ENCODE measurements at regions not wholly inside any gene's neighbourhood (a gene's known extent, or its start where the extent isn't known, plus 50 kb on each side); places are given as distances from the start of the nearest gene placed in this dataset.

DNA sequence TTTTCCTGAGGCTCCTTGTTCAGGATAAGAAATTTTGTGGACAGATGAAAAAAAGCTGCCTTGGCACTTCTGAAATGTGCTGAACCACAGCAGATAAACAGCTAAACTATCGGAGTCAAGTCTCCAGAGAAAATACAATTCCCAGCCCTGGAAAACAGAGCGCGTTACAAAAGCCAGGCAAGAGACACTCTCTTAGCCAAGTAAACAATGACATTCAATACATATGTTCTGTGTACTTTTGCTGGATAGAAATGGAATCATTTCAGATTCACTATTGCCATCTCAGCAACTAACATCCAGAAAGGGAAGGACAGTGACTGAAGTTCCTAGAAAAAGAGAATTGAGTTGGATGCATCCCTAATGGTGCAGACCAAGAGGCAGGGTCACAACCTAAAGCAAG is 196.8 kb upstream of the NRSN1 start:
- 56 to 66% (median 64%) methylated on average over 3 of the region's 3 CpGs for WGBS, 5 donors

GRCh38 chr6:23940466-23940865 is 185.5 kb upstream of the NRSN1 start:
- intact Hi-C loops (cut with DNase I; ENCODE audit: low total_unique reads) = no loop called here
- Histone ChIP-seq H3K36me3 (no peaks in the 10 kb centered on the region), H3K27me3 (no peaks in the 10 kb centered on the region), H3K27ac (no peak overlapping the region), H3K4me1 (no peaks in the 10 kb centered on the region), H3K9me3 (no peaks in the 10 kb centered on the region), H3K4me3 (no peak overlapping the region)
- DNase-seq = no peak
- TF ChIP-seq POLR2A (IDR thresholded peaks at IDR 0.05) (no peak), POLR2AphosphoS5 (IDR thresholded peaks at IDR 0.05) (no peak), EP300 (IDR thresholded peaks at IDR 0.05) (no peak)
- TF ChIP-seq, protein P1, sequence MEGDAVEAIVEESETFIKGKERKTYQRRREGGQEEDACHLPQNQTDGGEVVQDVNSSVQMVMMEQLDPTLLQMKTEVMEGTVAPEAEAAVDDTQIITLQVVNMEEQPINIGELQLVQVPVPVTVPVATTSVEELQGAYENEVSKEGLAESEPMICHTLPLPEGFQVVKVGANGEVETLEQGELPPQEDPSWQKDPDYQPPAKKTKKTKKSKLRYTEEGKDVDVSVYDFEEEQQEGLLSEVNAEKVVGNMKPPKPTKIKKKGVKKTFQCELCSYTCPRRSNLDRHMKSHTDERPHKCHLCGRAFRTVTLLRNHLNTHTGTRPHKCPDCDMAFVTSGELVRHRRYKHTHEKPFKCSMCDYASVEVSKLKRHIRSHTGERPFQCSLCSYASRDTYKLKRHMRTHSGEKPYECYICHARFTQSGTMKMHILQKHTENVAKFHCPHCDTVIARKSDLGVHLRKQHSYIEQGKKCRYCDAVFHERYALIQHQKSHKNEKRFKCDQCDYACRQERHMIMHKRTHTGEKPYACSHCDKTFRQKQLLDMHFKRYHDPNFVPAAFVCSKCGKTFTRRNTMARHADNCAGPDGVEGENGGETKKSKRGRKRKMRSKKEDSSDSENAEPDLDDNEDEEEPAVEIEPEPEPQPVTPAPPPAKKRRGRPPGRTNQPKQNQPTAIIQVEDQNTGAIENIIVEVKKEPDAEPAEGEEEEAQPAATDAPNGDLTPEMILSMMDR (IDR thresholded peaks at IDR 0.05) = no peak

More for the DNA sequence above, 196.8 kb upstream of the NRSN1 start:
- Histone ChIP-seq H3K27ac (no peak overlapping the region), H3K27me3 (no peaks in the 10 kb centered on the region), H3K36me3 (no peaks in the 10 kb centered on the region), H3K4me1 (no peaks in the 10 kb centered on the region), H3K4me3 (no peak overlapping the region), H3K9me3 (no peaks in the 10 kb centered on the region)
- TF ChIP-seq, protein P1 (IDR thresholded peaks at IDR 0.05) = no peak
- TF ChIP-seq POLR2A (IDR thresholded peaks at IDR 0.05) = no peak
- TF ChIP-seq POLR2AphosphoS5 (IDR thresholded peaks at IDR 0.05) = no peak
- no peak for TF ChIP-seq EP300 (IDR thresholded peaks at IDR 0.05)
- peak in 1 of 2 donors; percentile 24 for DNase-seq
- intact Hi-C loops (cut with DNase I; ENCODE audit: low total_unique reads) = no loop called here

DNA sequence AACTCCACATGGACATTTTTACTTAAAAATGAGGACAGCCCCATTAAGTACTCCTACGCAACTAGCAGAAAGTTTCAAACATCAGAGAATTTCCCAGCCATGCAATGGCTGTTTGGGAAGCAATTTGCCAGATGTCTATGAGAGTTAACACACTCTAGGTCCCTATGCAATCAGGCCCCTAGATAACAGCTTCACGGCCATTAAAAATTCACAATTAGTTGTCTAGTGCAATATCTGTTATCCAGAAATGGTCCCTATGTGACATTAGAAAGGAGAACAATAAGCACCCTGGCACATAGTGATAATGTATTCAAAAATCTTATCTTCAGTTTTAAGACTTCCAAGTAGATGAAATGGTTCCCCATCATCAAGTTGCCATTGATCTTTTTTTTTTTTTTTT is 174.3 kb upstream of the NRSN1 start:
- intact Hi-C loops (cut with DNase I; ENCODE audit: low total_unique reads) = no loop called here
- TF ChIP-seq EP300 (IDR thresholded peaks at IDR 0.05) (no peak), POLR2A (IDR thresholded peaks at IDR 0.05) (no peak)
- 63 to 78% (median 65%) methylated on average over 2 of the region's 2 CpGs for WGBS, 5 donors

GRCh38 chr6:23952245-23952644 is 173.8 kb upstream of the NRSN1 start:
- no peak for DNase-seq
- TF ChIP-seq EP300 (IDR thresholded peaks at IDR 0.05) = no peak
- Histone ChIP-seq H3K4me3 (no peak overlapping the region), H3K27ac (no peak overlapping the region), H3K9me3 (no peaks in the 10 kb centered on the region), H3K27me3 (no peaks in the 10 kb centered on the region), H3K4me1 (no peaks in the 10 kb centered on the region), H3K36me3 (no peaks in the 10 kb centered on the region)
- 50 to 68% (median 63%) methylated on average over 3 of the region's 3 CpGs for whole genome bisulfite sequencing, 5 donors
- intact Hi-C loops (cut with DNase I; ENCODE audit: low total_unique reads) = no loop called here

More for the DNA sequence above, 174.3 kb upstream of the NRSN1 start:
- H3K27ac ChIP-seq = no peak overlapping the region
- no peaks in the 10 kb centered on the region for H3K27me3 ChIP-seq
- peak in 1 of 2 donors; percentile 5 for DNase-seq
- H3K4me3 ChIP-seq = no peak overlapping the region
- no peaks in the 10 kb centered on the region for H3K36me3 ChIP-seq
- no peaks in the 10 kb centered on the region for H3K4me1 ChIP-seq
- no peaks in the 10 kb centered on the region for H3K9me3 ChIP-seq

DNA sequence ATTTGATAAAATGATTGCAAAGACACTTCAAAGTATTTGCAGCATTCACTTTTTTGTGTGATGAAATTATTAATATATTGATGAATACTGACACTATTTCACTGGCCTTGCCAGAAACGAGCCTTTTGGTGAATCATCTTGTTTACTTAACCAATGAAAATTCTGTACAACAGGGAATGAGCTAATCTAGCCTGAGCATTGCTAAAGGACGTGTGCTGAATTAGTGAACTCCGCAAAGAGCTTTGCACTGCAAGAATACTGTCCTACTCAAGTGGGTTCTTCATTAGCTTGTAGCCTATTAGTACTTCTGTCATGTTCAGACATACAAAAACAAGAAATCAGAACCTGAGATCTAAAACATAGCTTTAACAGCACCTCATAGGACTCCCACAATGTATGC is 172.0 kb upstream of the NRSN1 start:
- intact Hi-C loops (cut with DNase I; ENCODE audit: low total_unique reads) = no loop called here
- Histone ChIP-seq H3K4me1 (no peaks in the 10 kb centered on the region), H3K36me3 (no peaks in the 10 kb centered on the region), H3K9me3 (no peaks in the 10 kb centered on the region), H3K27ac (no peak overlapping the region), H3K27me3 (no peaks in the 10 kb centered on the region), H3K4me3 (no peak overlapping the region)
- TF ChIP-seq POLR2A (IDR thresholded peaks at IDR 0.05) (no peak), EP300 (IDR thresholded peaks at IDR 0.05) (no peak), POLR2AphosphoS5 (IDR thresholded peaks at IDR 0.05) (no peak)
- TF ChIP-seq, protein P1 (IDR thresholded peaks at IDR 0.05) = no peak
- 45 to 65% (median 53%) methylated on average over 3 of the region's 3 CpGs for WGBS, 5 donors
- DNase-seq = no peak

All from stomach (tissue), 8 donors.